SU-DHL-6 (cell line): ENCODE measurements at regions not wholly inside any gene's neighbourhood (a gene's known extent, or its start where the extent isn't known, plus 50 kb on each side); places are given as distances from the start of the nearest gene placed in this dataset.

ENCODE experiments used
- H2AFZ ChIP-seq: fragments of 200-600 bp; sonication (generic); 2 replicates; pipeline ENCODE4 v1.6.1; 2014; ENCODE audit warnings: low read depth, mild to moderate bottlenecking, moderate library complexity, mixed read lengths, antibody characterized with exemption, low read length; ENCODE audit not compliant: severe bottlenecking
- H3F3A ChIP-seq: fragments of 200-600 bp; shearing (Covaris generic); 2 replicates; pipeline ENCODE4 v1.6.0; 2016; ENCODE audit warnings: antibody characterized with exemption, mild to moderate bottlenecking; ENCODE audit not compliant: insufficient read depth
- H3K27ac ChIP-seq: fragments of 200-600 bp; sonication (generic); 2 replicates; pipeline ENCODE4 v1.5.1; 2016; ENCODE audit warnings: low read depth, mild to moderate bottlenecking, low read length, moderate library complexity, mixed read lengths
- H3K27me3 ChIP-seq: fragments of 200-600 bp; sonication (generic), shearing (Covaris generic); 2 replicates; pipeline ENCODE4 v1.6.0; 2014; ENCODE audit warnings: mild to moderate bottlenecking, low read length
- H3K36me3 ChIP-seq: fragments of 200-600 bp; sonication (generic); 2 replicates; pipeline ENCODE4 v1.6.1; 2014; ENCODE audit warnings: mild to moderate bottlenecking, low read length, mixed read lengths
- H3K4me2 ChIP-seq: fragments of 300-600, 200-600 bp; shearing (Covaris generic), sonication (generic); 2 replicates; pipeline ENCODE4 v1.6.0; 2014; ENCODE audit warnings: low read length, low read depth, mild to moderate bottlenecking; ENCODE audit not compliant: poor library complexity, severe bottlenecking
- H3K4me3 ChIP-seq: fragments of 200-600 bp; sonication (generic); 2 replicates; pipeline ENCODE4 v1.5.1; 2014; ENCODE audit warnings: antibody characterized with exemption, low read length, mild to moderate bottlenecking, mixed read lengths; ENCODE audit not compliant: insufficient read depth, poor library complexity, severe bottlenecking
- H3K79me2 ChIP-seq: fragments of 200-600 bp; sonication (generic); 2 replicates; pipeline ENCODE4 v1.6.1; 2014; ENCODE audit warnings: mild to moderate bottlenecking, low read length, moderate library complexity; ENCODE audit not compliant: insufficient read depth
- H3K9ac ChIP-seq: fragments of 200-600 bp; sonication (generic); 2 replicates; pipeline ENCODE4 v1.7.0; 2014; ENCODE audit warnings: mild to moderate bottlenecking, low read length
- H3K9me2 ChIP-seq: fragments of 200-600 bp; sonication (generic); replicated peaks from 2 replicates; pipeline ENCODE4 v1.6.1; 2014; ENCODE audit warnings: low read length; ENCODE audit not compliant: insufficient read depth
- H3K9me3 ChIP-seq: fragments of 200-600 bp; sonication (generic); 2 replicates; pipeline ENCODE4 v1.6.1; 2014; ENCODE audit warnings: low read length, mixed read lengths; ENCODE audit not compliant: insufficient read depth
- H4K20me1 ChIP-seq: fragments of 200-600 bp; sonication (generic); 2 replicates; pipeline ENCODE4 v1.6.1; 2014; ENCODE audit warnings: low read depth, mild to moderate bottlenecking, antibody characterized with exemption, low read length, moderate library complexity, mixed read lengths
- EZH2phosphoT487 ChIP-seq: fragments of 200-600 bp; sonication (generic), shearing (Covaris generic); conservative IDR thresholded peaks from 2 replicates; pipeline ENCODE4 v1.6.1; 2018; ENCODE audit warnings: mild to moderate bottlenecking, antibody characterized with exemption, low read length, moderate library complexity, mixed read lengths
- TF ChIP-seq, protein P1 (sequence below): fragments of 200-600 bp; sonication (generic); IDR thresholded peaks from one replicate; pipeline ENCODE4 v1.5.1; 2017; ENCODE audit warnings: antibody characterized with exemption, mild to moderate bottlenecking, low read length, moderate library complexity; ENCODE audit not compliant: insufficient read depth, poor library complexity, severe bottlenecking

DNA sequence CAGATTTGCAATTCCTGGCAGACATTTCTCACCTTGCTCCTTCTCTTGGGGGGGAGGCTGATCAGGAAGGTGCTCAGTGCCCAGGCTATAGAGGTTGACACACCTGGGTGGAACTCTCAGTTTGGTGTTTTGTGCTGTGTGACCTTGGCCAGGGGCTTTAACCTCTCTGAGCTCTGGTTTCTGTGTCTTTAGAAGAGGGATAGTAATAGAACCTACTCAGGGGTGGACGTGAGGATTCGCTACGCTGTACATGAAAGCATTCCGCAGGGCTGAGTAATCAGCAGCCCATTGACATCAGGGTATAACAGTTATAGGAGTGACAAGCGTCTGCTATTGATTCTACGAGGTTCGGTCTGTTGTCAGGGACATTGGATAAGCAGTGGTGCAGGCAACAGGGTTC, 98.1 kb downstream of the PHETA1 start:
- no peak for TF ChIP-seq EZH2phosphoT487
- TF ChIP-seq, protein P1, sequence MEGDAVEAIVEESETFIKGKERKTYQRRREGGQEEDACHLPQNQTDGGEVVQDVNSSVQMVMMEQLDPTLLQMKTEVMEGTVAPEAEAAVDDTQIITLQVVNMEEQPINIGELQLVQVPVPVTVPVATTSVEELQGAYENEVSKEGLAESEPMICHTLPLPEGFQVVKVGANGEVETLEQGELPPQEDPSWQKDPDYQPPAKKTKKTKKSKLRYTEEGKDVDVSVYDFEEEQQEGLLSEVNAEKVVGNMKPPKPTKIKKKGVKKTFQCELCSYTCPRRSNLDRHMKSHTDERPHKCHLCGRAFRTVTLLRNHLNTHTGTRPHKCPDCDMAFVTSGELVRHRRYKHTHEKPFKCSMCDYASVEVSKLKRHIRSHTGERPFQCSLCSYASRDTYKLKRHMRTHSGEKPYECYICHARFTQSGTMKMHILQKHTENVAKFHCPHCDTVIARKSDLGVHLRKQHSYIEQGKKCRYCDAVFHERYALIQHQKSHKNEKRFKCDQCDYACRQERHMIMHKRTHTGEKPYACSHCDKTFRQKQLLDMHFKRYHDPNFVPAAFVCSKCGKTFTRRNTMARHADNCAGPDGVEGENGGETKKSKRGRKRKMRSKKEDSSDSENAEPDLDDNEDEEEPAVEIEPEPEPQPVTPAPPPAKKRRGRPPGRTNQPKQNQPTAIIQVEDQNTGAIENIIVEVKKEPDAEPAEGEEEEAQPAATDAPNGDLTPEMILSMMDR = no peak
- Histone ChIP-seq H3K79me2 (peaks cover 4% of the 10 kb centered on the region; the same call in 1 of the 2 replicates), H3K9ac (no peak overlapping the region), H3K27ac (no peak overlapping the region), H3K9me3 (no peaks in the 10 kb centered on the region), H3K27me3 (no peaks in the 10 kb centered on the region), H4K20me1 (no peaks in the 10 kb centered on the region; the same call in 1 of the 2 replicates), H3F3A (peaks cover 29% of the 10 kb centered on the region), H3K4me2 (no peak overlapping the region), H3K4me3 (no peak overlapping the region), H3K9me2 (no peaks in the 10 kb centered on the region), H2AFZ (no peak overlapping the region), H3K36me3 (peaks cover 46% of the 10 kb centered on the region)

DNA sequence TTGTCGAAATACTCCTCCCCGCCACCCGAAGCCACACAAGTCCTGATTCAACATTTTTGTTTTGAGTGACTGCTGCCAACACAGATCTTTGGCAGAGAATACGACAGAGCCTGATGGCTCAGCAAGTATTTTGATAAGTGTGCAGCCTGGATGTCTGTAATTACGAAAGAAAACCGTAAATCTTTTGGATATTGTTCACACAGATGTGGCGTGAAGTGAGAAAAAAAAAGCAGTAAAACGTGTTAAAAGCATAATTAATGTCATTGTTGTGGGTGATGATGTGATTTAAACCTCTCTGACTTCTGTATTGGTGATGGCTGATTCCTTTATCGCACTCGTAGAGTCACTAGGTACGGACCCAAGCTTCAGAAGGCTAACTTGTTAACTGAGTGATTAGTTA, 98.7 kb downstream of the PHETA1 start:
- no peak overlapping the region for H3K9ac ChIP-seq
- no peaks in the 10 kb centered on the region for H3K9me2 ChIP-seq
- no peak overlapping the region for H3K4me2 ChIP-seq
- TF ChIP-seq, protein P1 = no peak
- TF ChIP-seq EZH2phosphoT487 = no peak
- H2AFZ ChIP-seq = no peak overlapping the region
- H4K20me1 ChIP-seq = no peaks in the 10 kb centered on the region; the same call in 1 of the 2 replicates
- no peaks in the 10 kb centered on the region for H3K9me3 ChIP-seq
- H3K36me3 ChIP-seq = peaks cover 46% of the 10 kb centered on the region
- H3K79me2 ChIP-seq = peaks cover 4% of the 10 kb centered on the region; the same call in 1 of the 2 replicates
- H3K27me3 ChIP-seq = no peaks in the 10 kb centered on the region
- H3F3A ChIP-seq = peaks cover 29% of the 10 kb centered on the region
- H3K4me3 ChIP-seq = no peak overlapping the region
- no peak overlapping the region for H3K27ac ChIP-seq

DNA sequence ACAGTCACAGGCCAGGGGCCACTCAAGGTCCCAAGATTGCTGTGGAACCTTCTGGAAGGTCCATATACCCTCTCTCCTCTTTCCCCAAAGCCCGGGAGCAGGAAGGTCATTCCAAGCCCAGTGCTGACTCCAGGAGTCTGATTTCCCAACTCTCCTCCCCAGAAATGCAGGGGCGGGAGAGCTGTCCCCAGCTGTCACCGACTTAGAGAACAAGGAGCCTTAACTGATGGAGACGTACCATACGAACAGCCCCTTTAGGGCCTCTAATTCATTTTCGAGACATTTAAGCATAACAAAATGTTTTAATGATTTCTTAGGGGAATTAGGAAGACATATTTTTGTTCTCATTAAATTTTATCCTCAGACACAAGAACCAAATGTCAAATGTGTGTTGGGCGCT, 99.2 kb downstream of the PHETA1 start:
- TF ChIP-seq EZH2phosphoT487 = no peak
- TF ChIP-seq, protein P1 = no peak
- peaks cover 33% of the 10 kb centered on the region for H3F3A ChIP-seq

More for the DNA sequence above, 99.2 kb downstream of the PHETA1 start:
- H3K4me2 ChIP-seq = no peak overlapping the region
- no peak overlapping the region for H2AFZ ChIP-seq
- H3K9me3 ChIP-seq = no peaks in the 10 kb centered on the region
- no peak overlapping the region for H3K4me3 ChIP-seq
- peaks cover 49% of the 10 kb centered on the region for H3K36me3 ChIP-seq
- H3K79me2 ChIP-seq = peaks cover 4% of the 10 kb centered on the region; the same call in 1 of the 2 replicates
- H3K9ac ChIP-seq = no peak overlapping the region
- no peaks in the 10 kb centered on the region; the same call in 1 of the 2 replicates for H4K20me1 ChIP-seq
- H3K9me2 ChIP-seq = no peaks in the 10 kb centered on the region
- no peaks in the 10 kb centered on the region for H3K27me3 ChIP-seq
- no peak overlapping the region for H3K27ac ChIP-seq
